ENCODE measurements at regions not wholly inside any gene's neighbourhood (a gene's known extent, or its start where the extent isn't known, plus 50 kb on each side); places are given as distances from the start of the nearest gene placed in this dataset.
A peak's percentile ranks its signal among the peaks of the same experiment; 100 is the strongest.

DNA sequence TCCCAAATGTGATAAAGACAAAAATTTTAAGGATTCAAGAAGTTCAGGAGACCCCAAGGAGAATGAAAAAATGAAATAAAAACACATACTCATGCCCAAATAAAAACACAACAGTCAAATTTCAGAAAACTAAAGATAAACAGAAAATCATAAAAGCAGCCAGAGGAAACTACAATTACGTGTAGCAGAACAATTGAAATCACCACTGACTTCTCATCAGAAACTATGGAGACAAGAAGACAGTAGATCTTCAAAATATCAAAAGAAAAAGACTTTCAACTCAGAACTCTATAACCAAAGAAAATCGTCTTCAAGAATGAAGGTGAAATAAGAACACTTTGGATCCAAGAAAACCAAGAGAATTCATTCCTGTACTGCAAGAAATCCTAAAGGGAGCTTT, 54.9 kb downstream of the DIO3 start:
- peaks cover 0 to 2% of the 10 kb centered on the region in 2 donors for H3K4me1 Mint-ChIP-seq (ENCODE audit: low read depth in 2 of 2)
- ATAC-seq (replicated peaks) (no peak), DNase-seq (no peak)
- H3K27ac Mint-ChIP-seq = no peak overlapping the region
- H3K27me3 Mint-ChIP-seq = peaks cover 30 to 50% of the 10 kb centered on the region in 2 donors
- no peaks in the 10 kb centered on the region for H3K9me3 Mint-ChIP-seq
- no peak overlapping the region for H3K4me3 Mint-ChIP-seq
- H3K36me3 Mint-ChIP-seq (ENCODE audit: insufficient read depth) = no peaks in the 10 kb centered on the region

DNA sequence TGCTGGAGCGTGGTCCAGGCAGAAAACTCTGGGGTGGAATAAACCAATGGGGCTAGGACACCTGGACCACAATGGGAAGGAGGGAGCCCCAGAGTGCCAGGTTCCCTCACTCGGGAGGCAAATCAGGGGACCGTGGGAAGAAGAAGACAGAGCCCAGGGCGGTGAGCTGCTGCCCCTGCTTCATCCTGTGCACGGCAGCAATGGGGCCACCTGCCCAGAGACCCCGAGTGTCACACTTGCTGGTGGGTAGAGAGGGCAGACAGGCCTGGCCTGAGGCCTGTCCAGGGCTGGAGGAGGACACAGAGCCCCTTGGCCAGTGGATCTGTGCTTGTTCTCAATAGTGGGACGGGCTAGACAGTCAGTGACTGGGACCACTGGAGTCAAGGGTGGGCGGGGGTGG, 58.2 kb downstream of the DIO3 start:
- peaks cover 4 to 10% of the 10 kb centered on the region in 2 donors for H3K4me1 Mint-ChIP-seq (ENCODE audit: low read depth in 2 of 2)
- no peak overlapping the region for H3K4me3 Mint-ChIP-seq
- H3K36me3 Mint-ChIP-seq (ENCODE audit: insufficient read depth) = peaks cover 3% of the 10 kb centered on the region
- H3K27ac Mint-ChIP-seq = no peak overlapping the region
- no peaks in the 10 kb centered on the region for H3K9me3 Mint-ChIP-seq
- ATAC-seq (replicated peaks) (no peak), DNase-seq (no peak)
- peaks cover 27 to 48% of the 10 kb centered on the region in 2 donors for H3K27me3 Mint-ChIP-seq

- Mint-ChIP-seq H3K4me1 (ENCODE audit: low read depth in 2 of 2) (peaks cover 4 to 10% of the 10 kb centered on the region in 2 donors), H3K9me3 (no peaks in the 10 kb centered on the region), H3K27me3 (peaks cover 25 to 44% of the 10 kb centered on the region in 2 donors), H3K36me3 (ENCODE audit: insufficient read depth) (peaks cover 3% of the 10 kb centered on the region), H3K4me3 (no peak overlapping the region), H3K27ac (no peak overlapping the region)
- ATAC-seq (replicated peaks) (no peak), DNase-seq (no peak)
These were observed 58.9 kb downstream of the DIO3 start for GRCh38 chr14:101620031-101620788.

DNA sequence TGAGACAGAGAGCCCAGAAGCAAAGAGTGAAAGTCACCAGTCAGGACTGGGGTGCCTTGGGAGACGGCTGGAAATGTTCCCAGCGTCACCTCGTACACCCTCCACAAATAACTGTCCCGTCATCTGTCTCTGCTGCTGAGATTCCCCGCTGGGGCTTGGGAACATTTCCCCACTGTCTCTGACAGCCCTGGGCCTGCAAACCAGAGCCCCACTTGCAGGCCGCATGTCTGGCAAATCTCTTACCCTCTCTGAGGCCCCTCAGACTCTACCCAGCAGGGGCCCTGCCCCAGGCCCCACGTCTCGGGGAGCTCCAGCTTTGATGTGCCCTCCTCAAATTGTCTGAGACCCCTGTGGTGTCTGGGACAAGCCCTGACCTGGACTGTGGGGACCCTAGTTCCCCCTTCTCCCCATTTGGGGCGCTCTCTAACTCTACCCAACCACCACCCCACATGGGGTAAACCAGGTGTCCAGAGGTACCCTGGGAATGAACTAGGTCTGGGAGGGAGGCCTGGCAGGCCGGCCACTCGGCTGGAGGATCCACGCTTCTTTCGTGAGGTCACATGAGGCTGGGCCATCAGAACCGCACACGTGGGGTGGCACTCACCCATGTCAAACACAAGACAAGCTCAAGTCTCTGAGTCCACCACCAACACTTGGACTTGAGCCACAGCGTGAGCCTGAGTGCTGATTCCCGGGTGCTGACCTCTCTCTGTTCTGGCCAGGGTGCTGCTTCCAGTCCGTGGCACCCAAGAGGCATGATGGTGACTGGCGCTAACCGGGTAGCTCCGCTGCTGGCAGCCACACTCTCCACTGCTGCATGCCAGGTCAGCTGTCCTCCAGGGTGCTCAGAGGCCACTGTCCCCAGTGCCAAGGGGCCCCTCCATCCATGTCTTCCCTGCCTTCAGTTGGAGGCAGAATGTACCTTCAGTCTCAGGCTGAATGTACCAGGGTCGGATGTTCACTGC, 59.8 kb downstream of the DIO3 start:
- H3K4me3 Mint-ChIP-seq = no peak overlapping the region
- peaks cover 18 to 35% of the 10 kb centered on the region in 2 donors for H3K27me3 Mint-ChIP-seq
- H3K4me1 Mint-ChIP-seq (ENCODE audit: low read depth in 2 of 2) = peaks cover 4 to 10% of the 10 kb centered on the region in 2 donors
- no peaks in the 10 kb centered on the region for H3K9me3 Mint-ChIP-seq
- DNase-seq (no peak), ATAC-seq (replicated peaks) (no peak)
- H3K27ac Mint-ChIP-seq = no peak overlapping the region
- peaks cover 3% of the 10 kb centered on the region for H3K36me3 Mint-ChIP-seq (ENCODE audit: insufficient read depth)

GRCh38 chr14:101622251-101623076, 61.2 kb downstream of the DIO3 start:
- no peak overlapping the region for H3K4me3 Mint-ChIP-seq
- ATAC-seq (replicated peaks) (no peak), DNase-seq (no peak)
- H3K36me3 Mint-ChIP-seq (ENCODE audit: insufficient read depth) = peaks cover 5% of the 10 kb centered on the region
- peaks cover 18 to 34% of the 10 kb centered on the region in 2 donors for H3K27me3 Mint-ChIP-seq
- peaks cover 4 to 10% of the 10 kb centered on the region in 2 donors for H3K4me1 Mint-ChIP-seq (ENCODE audit: low read depth in 2 of 2)
- H3K9me3 Mint-ChIP-seq = no peaks in the 10 kb centered on the region
- peak overlapping the region; percentile 11 to 26 for H3K27ac Mint-ChIP-seq

- Mint-ChIP-seq H3K27ac (peak overlapping the region in 1 of 2 donors; percentile 11), H3K36me3 (ENCODE audit: insufficient read depth) (peaks cover 5% of the 10 kb centered on the region), H3K4me1 (ENCODE audit: low read depth in 2 of 2) (peaks cover 6 to 12% of the 10 kb centered on the region in 2 donors), H3K9me3 (no peaks in the 10 kb centered on the region), H3K27me3 (peaks cover 20 to 39% of the 10 kb centered on the region in 2 donors), H3K4me3 (no peak overlapping the region)
- ATAC-seq (replicated peaks) (no peak), DNase-seq (no peak)
These were observed 61.7 kb downstream of the DIO3 start for GRCh38 chr14:101623077-101623372.

DNA sequence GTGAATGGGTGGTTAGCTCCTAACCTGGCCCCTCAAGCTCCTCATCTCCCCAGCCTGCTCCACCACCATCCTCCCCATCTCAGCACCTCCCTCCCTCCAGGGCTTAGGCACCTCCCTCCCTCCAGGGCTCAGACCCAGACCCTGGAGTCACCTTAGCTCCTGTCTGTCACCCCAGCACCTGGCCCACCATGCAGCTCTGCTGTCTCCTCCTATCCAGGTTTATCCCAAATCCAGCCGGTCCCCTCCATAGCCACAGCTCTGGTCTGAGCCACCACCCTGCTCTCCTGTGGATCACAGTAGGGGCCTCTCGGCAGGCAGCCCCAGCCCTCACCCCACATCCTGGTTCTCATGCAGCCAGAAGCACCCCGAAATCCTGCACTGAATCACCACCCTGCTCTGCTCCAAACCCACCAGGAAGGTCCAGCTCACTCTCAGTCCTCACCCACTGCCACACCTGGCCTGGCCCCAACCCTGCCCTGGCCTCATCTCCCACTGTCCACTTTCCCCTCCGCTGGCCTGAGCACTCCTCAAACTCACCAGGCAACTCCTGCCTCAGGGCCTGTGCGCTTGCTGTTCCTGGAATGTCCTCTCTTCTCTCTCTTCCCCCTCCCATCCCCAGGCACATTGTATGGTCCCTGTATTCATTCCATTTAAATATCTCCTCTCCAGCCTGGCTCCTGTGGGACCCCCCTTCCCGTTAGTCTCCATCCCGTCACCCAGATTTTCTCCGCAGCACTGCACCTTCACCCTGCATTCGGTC, 62.6 kb downstream of the DIO3 start:
- Mint-ChIP-seq H3K4me1 (ENCODE audit: low read depth in 2 of 2) (peaks cover 7 to 12% of the 10 kb centered on the region in 2 donors), H3K27me3 (peaks cover 22 to 42% of the 10 kb centered on the region in 2 donors), H3K36me3 (ENCODE audit: insufficient read depth) (peaks cover 5% of the 10 kb centered on the region), H3K27ac (peak overlapping the region in 1 of 2 donors; percentile 11), H3K4me3 (no peak overlapping the region), H3K9me3 (no peaks in the 10 kb centered on the region)
- ATAC-seq (replicated peaks) (no peak), DNase-seq (no peak)

GRCh38 chr14:101624536-101624935, 63.2 kb downstream of the DIO3 start:
- DNase-seq (no peak), ATAC-seq (replicated peaks) (no peak)
- H3K4me1 Mint-ChIP-seq (ENCODE audit: low read depth in 2 of 2) = peaks cover 7 to 10% of the 10 kb centered on the region in 2 donors
- H3K4me3 Mint-ChIP-seq = no peak overlapping the region
- peaks cover 22 to 36% of the 10 kb centered on the region in 2 donors for H3K27me3 Mint-ChIP-seq
- peaks cover 5% of the 10 kb centered on the region for H3K36me3 Mint-ChIP-seq (ENCODE audit: insufficient read depth)
- no peaks in the 10 kb centered on the region for H3K9me3 Mint-ChIP-seq
- H3K27ac Mint-ChIP-seq = no peak overlapping the region

DNA sequence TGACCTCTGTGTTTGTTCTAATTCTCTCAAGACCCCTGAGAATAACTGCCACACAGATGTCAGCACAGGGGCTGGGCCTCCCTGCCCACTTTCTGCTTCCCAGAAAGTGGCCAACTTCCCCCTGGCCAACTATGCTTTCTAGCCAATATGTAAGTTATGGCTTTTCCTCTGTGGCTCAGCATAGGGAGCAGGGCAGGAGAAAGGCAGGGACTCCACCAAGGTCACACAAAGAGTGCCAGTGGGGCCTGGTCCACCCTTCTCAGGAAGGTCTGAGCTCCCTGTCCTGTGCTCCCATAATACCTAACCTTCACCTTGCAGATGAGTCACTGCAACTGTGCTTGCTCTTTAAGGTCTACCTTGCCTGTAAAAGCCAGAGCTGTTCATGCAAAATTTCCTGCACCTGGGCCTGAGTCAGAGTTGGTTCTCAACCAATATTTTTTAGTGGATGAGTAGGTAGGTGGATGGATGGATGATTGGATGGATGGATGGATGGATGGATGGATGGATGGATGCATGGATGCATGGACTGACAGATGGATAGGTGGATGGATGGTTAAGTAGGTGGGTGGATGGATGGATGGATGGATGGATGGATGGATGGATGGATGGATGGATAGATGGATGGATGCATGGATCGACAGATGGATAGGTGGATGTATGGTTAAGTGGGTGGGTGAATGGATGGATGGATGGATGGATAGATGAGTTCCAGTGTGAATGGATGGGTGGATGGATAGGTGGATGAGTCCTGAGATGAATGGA, 64.2 kb downstream of the DIO3 start:
- no peak overlapping the region for H3K4me3 Mint-ChIP-seq
- peaks cover 5% of the 10 kb centered on the region for H3K36me3 Mint-ChIP-seq (ENCODE audit: insufficient read depth)
- DNase-seq = no peak
- no peaks in the 10 kb centered on the region for H3K9me3 Mint-ChIP-seq
- peaks cover 7 to 10% of the 10 kb centered on the region in 2 donors for H3K4me1 Mint-ChIP-seq (ENCODE audit: low read depth in 2 of 2)
- H3K27ac Mint-ChIP-seq = no peak overlapping the region
- H3K27me3 Mint-ChIP-seq = peaks cover 22 to 34% of the 10 kb centered on the region in 2 donors
- ATAC-seq (replicated peaks) = no peak

DNA sequence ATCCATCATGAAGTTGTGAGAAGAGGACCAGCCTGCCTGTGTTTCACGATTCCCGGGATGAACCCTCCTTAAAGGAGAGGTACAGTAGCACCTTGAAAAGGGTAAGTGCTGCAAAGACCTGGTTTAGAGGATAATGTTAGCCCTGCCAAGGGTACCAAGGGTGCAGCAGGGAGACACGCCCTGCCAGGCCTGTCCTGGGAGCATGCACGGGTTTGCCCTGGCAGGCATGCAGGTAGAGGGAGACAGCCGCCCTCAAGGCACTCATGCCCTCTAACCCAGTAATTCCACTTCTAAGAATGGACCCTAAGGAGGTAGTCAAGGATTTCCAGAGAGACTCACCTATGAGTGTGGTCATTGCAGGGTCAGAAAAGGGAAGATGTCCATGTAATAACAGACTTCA, 65.0 kb downstream of the DIO3 start:
- Mint-ChIP-seq H3K4me3 (no peak overlapping the region), H3K9me3 (no peaks in the 10 kb centered on the region), H3K36me3 (ENCODE audit: insufficient read depth) (peaks cover 5% of the 10 kb centered on the region), H3K27ac (no peak overlapping the region), H3K4me1 (ENCODE audit: low read depth in 2 of 2) (peaks cover 7 to 10% of the 10 kb centered on the region in 2 donors), H3K27me3 (peaks cover 22 to 34% of the 10 kb centered on the region in 2 donors)
- DNase-seq (no peak), ATAC-seq (replicated peaks) (no peak)

DNA sequence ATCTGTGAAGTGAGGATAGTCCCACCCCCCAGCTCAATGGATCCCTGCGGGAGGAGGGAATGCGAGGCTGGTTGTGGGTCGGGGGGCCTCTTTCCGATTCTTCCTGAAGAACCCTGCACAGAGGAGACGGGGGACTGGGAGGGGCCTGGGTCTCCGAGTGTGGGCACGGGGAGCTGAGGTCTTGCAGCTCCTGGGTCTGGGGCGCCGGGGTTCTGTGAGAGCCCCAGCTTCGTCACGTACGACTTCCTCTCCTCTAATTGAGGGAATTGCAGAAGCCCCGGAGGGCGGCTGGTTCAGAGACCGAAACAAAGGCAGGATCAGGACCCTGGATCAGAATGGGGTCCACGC, 66.6 kb downstream of the DIO3 start:
- peaks cover 16 to 38% of the 10 kb centered on the region in 2 donors for H3K27me3 Mint-ChIP-seq
- H3K4me1 Mint-ChIP-seq (ENCODE audit: low read depth in 2 of 2) = peaks cover 3 to 4% of the 10 kb centered on the region in 2 donors
- no peak for DNase-seq
- no peaks in the 10 kb centered on the region for H3K9me3 Mint-ChIP-seq
- H3K36me3 Mint-ChIP-seq (ENCODE audit: insufficient read depth) = peaks cover 7% of the 10 kb centered on the region
- no peak for ATAC-seq (replicated peaks)
- H3K27ac Mint-ChIP-seq = no peak overlapping the region
- H3K4me3 Mint-ChIP-seq = no peak overlapping the region

- peaks cover 6% of the 10 kb centered on the region for H3K36me3 Mint-ChIP-seq (ENCODE audit: insufficient read depth)
- DNase-seq (peak; percentile 67 to 73 (median 71)), ATAC-seq (replicated peaks) (peak; percentile 96)
- H3K27me3 Mint-ChIP-seq = peaks cover 9 to 34% of the 10 kb centered on the region in 2 donors
- no peaks in the 10 kb centered on the region for H3K9me3 Mint-ChIP-seq
- H3K4me1 Mint-ChIP-seq (ENCODE audit: low read depth in 2 of 2) = peaks cover 3 to 4% of the 10 kb centered on the region in 2 donors
- no peak overlapping the region for H3K27ac Mint-ChIP-seq
- no peak overlapping the region for H3K4me3 Mint-ChIP-seq
These were observed 67.2 kb downstream of the DIO3 start for GRCh38 chr14:101628471-101628966.
